Activated CD4-positive, alpha-beta T cell treated with anti-CD3 and anti-CD28 coated beads, Interleukin-2, amount 10 ng/mL, durations not matched to agents 24 days and 14 days (primary cell): ENCODE measurements at regions not wholly inside any gene's neighbourhood (a gene's known extent, or its start where the extent isn't known, plus 50 kb on each side); places are given as distances from the start of the nearest gene placed in this dataset.
"Not testable (repeated sequence)": the region's sequence is repeated elsewhere in the genome, so short reads cannot be mapped to it uniquely, and the experiment has no call there.

Source experiments
- DNase-seq: peaks from one replicate; pipeline ENCODE4 v3.0.0; 2022
- H3K27ac Mint-ChIP-seq: one replicate; pipeline ENCODE4 v1.8.0; 2022; ENCODE audit warnings: mild to moderate bottlenecking, mixed read lengths
- H3K27me3 Mint-ChIP-seq: one replicate; pipeline ENCODE4 v1.8.0; 2022; ENCODE audit warnings: mixed read lengths
- H3K36me3 Mint-ChIP-seq: one replicate; pipeline ENCODE4 v1.8.0; 2022; ENCODE audit warnings: low read depth, mild to moderate bottlenecking, mixed read lengths
- H3K4me1 Mint-ChIP-seq: one replicate; pipeline ENCODE4 v1.8.0; 2021; ENCODE audit warnings: mixed read lengths
- H3K4me3 Mint-ChIP-seq: one replicate; pipeline ENCODE4 v1.8.0; 2022; ENCODE audit warnings: mild to moderate bottlenecking, moderate library complexity, mixed read lengths
- H3K9me3 Mint-ChIP-seq: one replicate; pipeline ENCODE4 v1.8.0; 2021; ENCODE audit warnings: mixed read lengths
- intact Hi-C: fragments of 100-400 bp; cut with micrococcal nuclease; formaldehyde crosslinking; loops from one replicate; pipeline ENCODE4 v1.15.1; 2023

GRCh38 chr10:133785846-133786602 is 159.4 kb upstream of the FRG2B start:
- H3K4me1 Mint-ChIP-seq, H3K36me3 Mint-ChIP-seq, H3K9me3 Mint-ChIP-seq, H3K27ac Mint-ChIP-seq, intact Hi-C loops, H3K27me3 Mint-ChIP-seq, H3K4me3 Mint-ChIP-seq: not testable (repeated sequence)
- DNase-seq: peak; percentile 68

GRCh38 chr10:133785178-133785577 is 158.6 kb upstream of the FRG2B start:
- H3K27me3 Mint-ChIP-seq, intact Hi-C loops, H3K9me3 Mint-ChIP-seq, H3K36me3 Mint-ChIP-seq, H3K4me1 Mint-ChIP-seq, H3K4me3 Mint-ChIP-seq, H3K27ac Mint-ChIP-seq: not testable (repeated sequence)
- peak; percentile 39 for DNase-seq

- H3K27me3 Mint-ChIP-seq, DNase-seq, intact Hi-C loops, H3K36me3 Mint-ChIP-seq, H3K4me1 Mint-ChIP-seq, H3K9me3 Mint-ChIP-seq, H3K4me3 Mint-ChIP-seq, H3K27ac Mint-ChIP-seq: not testable (repeated sequence)
These were observed 138.7 kb upstream of the FRG2B start for GRCh38 chr10:133765308-133765707.

- H3K4me3 Mint-ChIP-seq, H3K36me3 Mint-ChIP-seq, H3K27me3 Mint-ChIP-seq, intact Hi-C loops, H3K27ac Mint-ChIP-seq, H3K4me1 Mint-ChIP-seq, DNase-seq, H3K9me3 Mint-ChIP-seq: not testable (repeated sequence)
These were observed 138.2 kb upstream of the FRG2B start for GRCh38 chr10:133764823-133765209.

GRCh38 chr10:133763875-133764822 is 137.6 kb upstream of the FRG2B start:
- H3K27me3 Mint-ChIP-seq, H3K9me3 Mint-ChIP-seq, intact Hi-C loops, H3K36me3 Mint-ChIP-seq, H3K4me3 Mint-ChIP-seq, H3K27ac Mint-ChIP-seq, H3K4me1 Mint-ChIP-seq: not testable (repeated sequence)
- DNase-seq: peak; percentile 55

GRCh38 chr10:133763190-133763589 is 136.6 kb upstream of the FRG2B start:
- H3K36me3 Mint-ChIP-seq, intact Hi-C loops, H3K27ac Mint-ChIP-seq, H3K4me3 Mint-ChIP-seq, DNase-seq, H3K9me3 Mint-ChIP-seq, H3K27me3 Mint-ChIP-seq, H3K4me1 Mint-ChIP-seq: not testable (repeated sequence)

GRCh38 chr10:133753545-133753944 is 127.0 kb upstream of the FRG2B start:
- H3K27ac Mint-ChIP-seq, DNase-seq, H3K9me3 Mint-ChIP-seq, intact Hi-C loops, H3K4me1 Mint-ChIP-seq, H3K27me3 Mint-ChIP-seq, H3K4me3 Mint-ChIP-seq, H3K36me3 Mint-ChIP-seq: not testable (repeated sequence)
